PFSK-1 (cell line): ENCODE measurements at regions not wholly inside any gene's neighbourhood (a gene's known extent, or its start where the extent isn't known, plus 50 kb on each side); places are given as distances from the start of the nearest gene placed in this dataset.

Source experiments
- FOXP2 ChIP-seq: optimal IDR thresholded peaks from 2 replicates; pipeline ENCODE3; 2011; ENCODE audit warnings: borderline replicate concordance, control low read depth, inconsistent platforms; ENCODE audit not compliant: insufficient read depth; ENCODE audit errors: extremely low read length, extremely low read depth
- POLR2AphosphoS5 ChIP-seq: IDR thresholded peaks from 2 replicates; pipeline ENCODE4 v1.6.1; 2012; ENCODE audit warnings: low read depth, mild to moderate bottlenecking, control low read depth, low read length, moderate library complexity
- REST ChIP-seq, 2 experiments: IDR thresholded peaks; 2 replicates each; pipeline versions ENCODE4 v1.6.1 to v1.8.0; 2011 to 2012; ENCODE audit warnings: low read depth in 2 of 2, low read length in 2 of 2, control low read depth in 1 of 2, inconsistent platforms in 1 of 2, mild to moderate bottlenecking in 1 of 2, moderate library complexity in 1 of 2; ENCODE audit not compliant: insufficient read depth in 1 of 2
- SIN3A ChIP-seq: IDR thresholded peaks from 2 replicates; pipeline ENCODE4 v1.6.1; 2012; ENCODE audit warnings: mild to moderate bottlenecking, low read length, moderate library complexity, borderline replicate concordance; ENCODE audit not compliant: insufficient read depth
- TAF1 ChIP-seq: IDR thresholded peaks from 2 replicates; pipeline ENCODE4 v1.6.1; 2012; ENCODE audit warnings: low read length, control low read depth, borderline replicate concordance; ENCODE audit not compliant: insufficient read depth

- TF ChIP-seq POLR2AphosphoS5, result no peak
- no peak for TF ChIP-seq TAF1
- no peak for TF ChIP-seq REST (IDR thresholded peaks at IDR 0.05; ENCODE audit: insufficient read depth in 1 of 2, low read depth in 2 of 2, low read length in 2 of 2)
- TF ChIP-seq SIN3A, result no peak
- no peak for TF ChIP-seq FOXP2
Observed at GRCh38 chr20:23272176-23273029, 78.2 kb upstream of the NXT1 start.
